HG03108 (cell line): ENCODE measurements at regions not wholly inside any gene's neighbourhood (a gene's known extent, or its start where the extent isn't known, plus 50 kb on each side); places are given as distances from the start of the nearest gene placed in this dataset.
A peak's percentile ranks its signal among the peaks of the same experiment; 100 is the strongest.

Experiments used
- ATAC-seq: cut with Tn5 transposase; IDR thresholded peaks from one replicate; pipeline ENCODE4 v1.9.1; 2021; ENCODE audit warnings: moderate library complexity; ENCODE audit not compliant: unreplicated experiment

GRCh38 chr1:80751204-80751603 lies 1049.5 kb upstream of the ADGRL2 start:
- no peak for ATAC-seq

GRCh38 chr1:80731241-80731894 lies 1069.4 kb upstream of the ADGRL2 start:
- no peak for ATAC-seq

GRCh38 chr1:80722611-80723010 lies 1078.1 kb upstream of the ADGRL2 start:
- ATAC-seq: no peak

- ATAC-seq: no peak
These were observed 1094.2 kb upstream of the ADGRL2 start for GRCh38 chr1:80706526-80706925.

GRCh38 chr1:80678438-80678837 lies 1122.3 kb upstream of the ADGRL2 start:
- no peak for ATAC-seq

- ATAC-seq: no peak
These were observed 1125.3 kb upstream of the ADGRL2 start for GRCh38 chr1:80675454-80675853.

DNA sequence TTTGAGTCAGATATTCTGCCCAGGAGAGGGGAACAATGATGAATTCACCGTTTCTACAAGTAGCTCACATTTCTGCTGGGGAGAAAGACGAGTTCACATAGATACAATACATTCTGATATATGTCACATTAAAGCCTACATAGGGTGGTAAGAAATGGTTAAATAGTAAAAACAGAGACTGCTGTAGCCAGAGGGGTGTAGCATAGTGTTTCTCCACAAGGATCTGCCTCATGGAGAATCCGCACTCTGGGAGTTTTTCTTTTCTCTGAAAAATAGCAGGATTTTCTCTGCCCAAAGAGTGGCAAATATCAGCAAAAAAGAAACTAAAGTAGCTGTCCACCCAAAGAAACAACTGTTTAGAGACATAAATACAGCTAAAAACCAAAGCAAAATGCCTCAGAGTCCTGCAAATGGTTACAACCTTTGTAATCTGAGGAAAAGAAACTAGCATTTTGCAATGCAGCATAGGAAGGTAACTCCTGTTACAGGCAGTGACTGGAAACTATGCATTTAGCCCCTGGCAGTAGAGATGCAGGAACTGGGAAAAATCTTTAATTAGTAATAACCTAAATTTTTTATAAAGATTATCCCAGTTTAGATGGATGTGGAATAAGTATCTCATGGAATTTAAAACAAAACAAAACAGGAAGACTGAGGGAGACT lies 1126.7 kb upstream of the ADGRL2 start:
- no peak for ATAC-seq

GRCh38 chr1:80668372-80668771 lies 1132.4 kb upstream of the ADGRL2 start:
- ATAC-seq: no peak

DNA sequence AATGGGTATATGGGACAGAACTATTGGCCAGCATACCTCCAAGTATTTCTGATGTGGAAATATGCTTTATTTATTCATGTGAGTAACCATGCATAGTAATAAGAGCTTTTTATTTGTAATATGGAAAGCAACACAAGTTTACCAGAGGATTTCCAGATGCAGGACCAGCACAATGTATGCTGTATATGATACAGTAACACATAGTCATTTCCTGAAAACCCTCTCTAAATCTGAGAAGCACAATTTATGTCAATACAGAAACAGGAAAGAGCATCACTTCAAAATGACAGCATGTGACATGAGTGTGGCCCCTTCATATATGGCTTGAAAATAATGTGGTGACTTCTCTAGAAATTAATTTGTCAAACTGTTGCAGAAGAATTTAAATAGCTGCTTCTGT lies 1134.7 kb upstream of the ADGRL2 start:
- no peak for ATAC-seq

DNA sequence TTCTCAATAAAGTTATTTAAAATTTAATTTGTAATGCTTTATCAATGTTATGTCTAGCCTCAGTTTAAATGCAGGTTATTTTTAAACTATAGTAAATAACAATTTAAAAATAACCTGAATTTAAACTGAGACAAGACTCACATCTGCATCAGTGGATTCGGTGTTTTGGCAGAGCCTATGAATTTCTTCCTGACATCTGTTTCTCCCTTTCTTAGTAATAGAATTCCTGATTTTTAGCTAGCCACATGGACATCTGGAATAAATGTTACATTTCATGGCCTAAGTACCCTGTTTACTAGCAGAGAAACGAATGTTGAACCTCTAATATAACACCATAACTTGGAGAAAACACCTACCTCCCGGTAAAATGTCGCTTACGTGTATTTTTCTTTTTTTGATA lies 1141.6 kb upstream of the ADGRL2 start:
- ATAC-seq: no peak

- no peak for ATAC-seq
These were observed 1143.0 kb upstream of the ADGRL2 start for GRCh38 chr1:80657707-80658106.

DNA sequence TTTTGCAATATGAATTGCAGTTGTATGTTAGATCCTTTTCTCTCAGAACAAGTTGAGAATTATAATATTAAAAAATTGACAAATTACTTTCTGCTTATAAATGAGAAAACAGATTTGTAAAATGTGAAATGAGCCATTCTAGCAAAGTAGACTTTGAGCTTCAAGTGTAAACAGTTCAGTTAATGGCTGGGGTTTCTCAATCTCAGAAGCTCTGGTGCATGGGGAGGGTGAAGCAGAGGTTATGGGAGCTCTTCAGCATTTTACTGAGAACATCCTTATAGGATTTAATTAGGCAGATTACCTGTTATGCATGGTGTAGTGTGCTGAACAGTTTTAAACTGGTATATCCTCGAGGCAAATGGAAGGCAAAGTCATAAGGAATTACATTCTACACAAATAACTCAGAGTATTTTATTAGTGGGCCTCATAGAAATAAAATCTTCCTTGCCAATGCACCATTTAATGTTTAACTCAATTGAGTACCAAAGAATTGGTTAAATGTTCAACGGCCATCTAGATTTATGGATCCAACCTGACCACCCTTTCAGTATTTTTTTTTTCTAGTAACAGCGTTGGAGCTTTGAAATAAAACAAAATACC lies 1143.6 kb upstream of the ADGRL2 start:
- no peak for ATAC-seq

- ATAC-seq: no peak
These were observed 1144.1 kb upstream of the ADGRL2 start for GRCh38 chr1:80656641-80657040.

GRCh38 chr1:80656014-80656636 lies 1144.6 kb upstream of the ADGRL2 start:
- ATAC-seq: no peak

- no peak for ATAC-seq
These were observed 1154.7 kb upstream of the ADGRL2 start for GRCh38 chr1:80646053-80646452.

GRCh38 chr1:80645621-80646020 lies 1155.1 kb upstream of the ADGRL2 start:
- no peak for ATAC-seq

DNA sequence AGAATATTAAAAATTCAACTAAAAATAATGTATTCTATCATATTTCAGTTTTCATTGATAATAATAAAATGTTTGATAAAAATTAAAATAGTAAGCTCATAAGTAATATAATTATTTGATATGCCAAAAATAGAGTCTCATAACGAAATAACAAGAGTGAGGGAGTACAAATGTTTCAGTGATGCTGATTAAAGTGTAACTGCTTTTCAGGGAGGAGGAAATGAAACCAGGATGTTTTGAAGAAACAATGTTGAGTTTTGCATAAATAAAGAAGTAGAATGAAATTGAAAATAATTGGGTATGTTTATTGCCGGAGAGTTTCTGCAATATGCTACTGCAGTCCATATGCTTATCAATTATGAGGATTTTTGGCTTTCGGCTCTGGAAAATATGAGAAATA lies 1159.8 kb upstream of the ADGRL2 start:
- no peak for ATAC-seq

DNA sequence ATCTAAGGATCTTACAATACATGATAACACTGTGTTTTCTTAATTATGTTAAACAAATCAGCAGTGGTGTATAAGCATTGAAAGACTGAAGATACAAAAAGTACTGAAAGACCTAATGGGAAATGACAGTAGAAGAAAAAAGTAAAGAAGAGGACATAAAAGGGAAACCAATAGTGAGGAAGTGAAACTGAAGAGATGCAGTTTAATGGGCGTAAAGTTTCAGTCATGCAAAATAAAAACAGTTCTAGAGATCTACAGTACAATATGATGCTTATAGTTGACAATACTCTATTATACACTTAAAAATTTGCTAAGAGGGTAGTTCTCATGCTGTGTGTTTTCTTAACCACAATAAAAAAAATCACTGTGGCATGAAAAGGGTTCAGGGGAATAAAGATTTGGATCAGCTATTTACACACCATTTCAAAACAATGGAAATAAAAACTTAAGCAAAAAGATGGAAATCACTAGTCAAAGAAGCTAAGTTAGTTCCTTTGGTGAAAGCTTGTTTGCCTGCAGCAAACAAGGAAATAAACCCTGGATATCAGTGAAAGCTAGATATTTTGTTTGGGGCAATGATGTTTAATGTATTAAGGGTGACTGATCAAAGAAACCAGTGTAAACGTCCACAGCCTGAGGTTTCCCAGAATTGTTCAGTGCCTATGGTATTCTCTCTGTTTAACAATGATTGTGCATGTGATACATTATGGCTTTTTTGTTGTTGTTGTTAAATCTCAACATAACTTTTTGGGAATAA lies 1160.8 kb upstream of the ADGRL2 start:
- ATAC-seq: peak; percentile 92

DNA sequence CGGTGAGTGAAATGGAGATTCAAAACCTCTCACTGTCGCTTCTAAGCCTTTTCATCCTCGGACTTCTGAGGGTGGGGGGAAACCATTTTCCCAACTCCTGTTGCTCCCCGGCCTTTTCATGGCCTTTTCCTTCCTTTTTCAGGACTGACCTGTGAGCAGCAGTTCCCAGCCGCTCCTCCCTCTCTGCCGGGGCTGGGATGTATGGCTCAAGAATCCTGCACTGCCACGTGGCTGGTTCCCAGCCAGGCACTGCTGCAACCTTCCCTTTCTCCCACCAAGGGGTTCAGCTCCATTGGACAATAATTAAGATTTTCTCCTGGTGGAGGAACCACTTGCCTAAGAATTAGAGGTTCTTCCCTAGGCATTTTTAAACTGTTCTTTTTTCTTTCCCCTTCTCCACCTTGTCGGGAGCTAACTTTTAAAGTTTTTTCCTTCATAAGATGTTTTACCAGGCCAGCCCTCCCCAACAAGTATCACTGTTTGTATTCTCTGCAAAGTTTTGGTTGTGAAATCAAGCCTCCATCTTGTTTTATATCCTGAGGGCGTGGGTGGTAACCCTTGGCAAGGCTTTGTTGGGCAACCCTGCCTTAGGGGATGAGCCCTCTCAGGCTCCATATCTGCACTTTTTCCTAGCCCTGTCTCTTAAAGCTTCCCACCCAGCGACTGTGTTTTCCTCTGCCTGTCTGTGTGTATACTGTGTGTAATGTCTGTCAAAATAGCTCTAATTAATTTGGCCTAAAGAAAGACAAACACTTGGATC lies 1166.6 kb upstream of the ADGRL2 start:
- ATAC-seq: no peak

DNA sequence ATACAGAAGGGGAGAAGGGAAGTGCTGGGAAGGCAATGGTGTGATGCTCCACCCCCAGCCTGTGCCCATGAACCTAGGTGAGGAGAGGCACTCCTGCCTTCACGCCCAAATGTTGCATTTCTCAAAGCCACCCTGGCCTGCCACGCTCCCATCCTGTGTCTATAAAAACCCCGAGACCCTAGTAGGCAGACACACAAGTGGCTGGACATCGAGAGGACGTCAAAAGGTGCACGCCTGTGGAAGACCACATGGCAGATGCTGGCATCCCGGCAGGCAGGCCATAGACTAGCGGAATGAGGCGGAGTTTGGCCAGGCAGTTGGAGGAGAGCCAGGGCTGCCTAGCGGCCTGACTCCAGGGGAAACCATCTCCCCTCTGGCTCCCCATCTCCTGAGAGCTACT lies 1168.5 kb upstream of the ADGRL2 start:
- ATAC-seq: no peak
